LNCaP clone FGC (cell line): ENCODE measurements at regions not wholly inside any gene's neighbourhood (a gene's known extent, or its start where the extent isn't known, plus 50 kb on each side); places are given as distances from the start of the nearest gene placed in this dataset.

Source experiments
- DNase-seq: peaks from one replicate; pipeline ENCODE4 v3.0.0-alpha.2; 2011; ENCODE audit warnings: low read depth
- H3K4me3 ChIP-seq: 2 replicates; pipeline ENCODE4 v1.5.1; 2011; ENCODE audit warnings: mild to moderate bottlenecking, low read depth, low read length, control low read depth
- TF ChIP-seq, protein P1 (sequence below): IDR thresholded peaks from 2 replicates; pipeline ENCODE4 v1.5.1; 2012; ENCODE audit warnings: mild to moderate bottlenecking; ENCODE audit not compliant: control insufficient read depth, insufficient read depth; ENCODE audit errors: extremely low read depth

GRCh38 chr11:8740129-8740528 lies 57.5 kb downstream of the RPL27A start:
- DNase-seq: no peak
- TF ChIP-seq, protein P1, sequence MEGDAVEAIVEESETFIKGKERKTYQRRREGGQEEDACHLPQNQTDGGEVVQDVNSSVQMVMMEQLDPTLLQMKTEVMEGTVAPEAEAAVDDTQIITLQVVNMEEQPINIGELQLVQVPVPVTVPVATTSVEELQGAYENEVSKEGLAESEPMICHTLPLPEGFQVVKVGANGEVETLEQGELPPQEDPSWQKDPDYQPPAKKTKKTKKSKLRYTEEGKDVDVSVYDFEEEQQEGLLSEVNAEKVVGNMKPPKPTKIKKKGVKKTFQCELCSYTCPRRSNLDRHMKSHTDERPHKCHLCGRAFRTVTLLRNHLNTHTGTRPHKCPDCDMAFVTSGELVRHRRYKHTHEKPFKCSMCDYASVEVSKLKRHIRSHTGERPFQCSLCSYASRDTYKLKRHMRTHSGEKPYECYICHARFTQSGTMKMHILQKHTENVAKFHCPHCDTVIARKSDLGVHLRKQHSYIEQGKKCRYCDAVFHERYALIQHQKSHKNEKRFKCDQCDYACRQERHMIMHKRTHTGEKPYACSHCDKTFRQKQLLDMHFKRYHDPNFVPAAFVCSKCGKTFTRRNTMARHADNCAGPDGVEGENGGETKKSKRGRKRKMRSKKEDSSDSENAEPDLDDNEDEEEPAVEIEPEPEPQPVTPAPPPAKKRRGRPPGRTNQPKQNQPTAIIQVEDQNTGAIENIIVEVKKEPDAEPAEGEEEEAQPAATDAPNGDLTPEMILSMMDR: no peak
- no peak overlapping the region for H3K4me3 ChIP-seq

DNA sequence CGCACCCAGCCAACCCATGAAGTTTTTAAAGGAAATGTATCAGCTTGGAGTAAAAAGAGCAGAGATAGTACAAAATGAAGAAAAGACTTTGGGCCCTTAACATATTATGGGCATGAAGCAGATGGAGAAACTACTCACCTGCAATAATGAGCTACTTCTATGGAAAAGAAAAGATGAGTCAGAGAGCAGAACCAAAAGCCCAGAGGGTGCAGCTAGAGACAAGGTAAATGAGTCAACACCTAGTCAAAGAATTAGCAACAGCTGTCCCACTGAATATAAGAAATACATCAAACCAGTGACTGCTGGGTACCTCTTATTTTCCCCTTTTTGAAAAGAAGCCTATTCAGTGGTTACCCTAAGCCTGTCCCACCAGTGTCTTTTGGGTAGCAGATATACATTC lies 61.8 kb downstream of the RPL27A start:
- TF ChIP-seq, protein P1: no peak
- no peak for DNase-seq
- H3K4me3 ChIP-seq: no peak overlapping the region

DNA sequence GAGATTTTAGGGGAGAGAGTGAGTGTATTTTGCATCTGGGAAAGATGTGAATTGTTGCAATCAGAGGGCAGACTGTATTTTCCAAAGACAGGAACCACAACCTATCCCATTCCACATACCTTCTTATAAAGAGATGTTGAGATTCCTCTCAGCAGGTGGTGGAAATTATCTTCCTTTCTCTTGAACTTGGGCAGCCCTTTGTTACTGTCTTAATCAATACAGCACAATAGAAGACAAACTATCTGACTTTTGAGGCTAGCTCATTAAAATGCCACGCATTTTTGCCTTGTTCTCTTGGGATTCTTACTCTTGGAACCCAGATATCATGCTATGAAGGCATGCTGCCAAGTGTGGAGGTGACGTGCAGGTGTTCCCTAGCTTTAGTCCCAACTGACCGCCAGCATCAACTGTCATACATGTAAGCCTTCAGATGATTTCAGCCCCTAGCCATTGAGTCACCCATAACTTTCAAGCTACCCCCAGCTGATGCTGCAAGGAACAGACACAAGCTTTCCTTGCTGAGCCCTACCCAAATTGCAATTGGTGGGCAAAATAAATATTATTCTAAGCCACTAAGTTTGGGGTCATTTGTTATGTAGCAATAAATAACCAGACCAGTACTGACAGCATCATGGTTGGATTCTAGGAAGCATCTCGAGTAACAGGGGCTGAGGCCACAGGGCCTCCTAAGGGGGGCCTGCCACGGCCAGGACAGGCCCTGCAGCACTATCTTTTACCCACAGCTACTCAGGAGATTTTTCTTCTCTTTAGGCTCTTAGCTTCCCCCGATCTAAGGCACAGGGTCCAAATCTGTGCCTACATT lies 63.0 kb downstream of the RPL27A start:
- no peak for DNase-seq
- TF ChIP-seq, protein P1: no peak

DNA sequence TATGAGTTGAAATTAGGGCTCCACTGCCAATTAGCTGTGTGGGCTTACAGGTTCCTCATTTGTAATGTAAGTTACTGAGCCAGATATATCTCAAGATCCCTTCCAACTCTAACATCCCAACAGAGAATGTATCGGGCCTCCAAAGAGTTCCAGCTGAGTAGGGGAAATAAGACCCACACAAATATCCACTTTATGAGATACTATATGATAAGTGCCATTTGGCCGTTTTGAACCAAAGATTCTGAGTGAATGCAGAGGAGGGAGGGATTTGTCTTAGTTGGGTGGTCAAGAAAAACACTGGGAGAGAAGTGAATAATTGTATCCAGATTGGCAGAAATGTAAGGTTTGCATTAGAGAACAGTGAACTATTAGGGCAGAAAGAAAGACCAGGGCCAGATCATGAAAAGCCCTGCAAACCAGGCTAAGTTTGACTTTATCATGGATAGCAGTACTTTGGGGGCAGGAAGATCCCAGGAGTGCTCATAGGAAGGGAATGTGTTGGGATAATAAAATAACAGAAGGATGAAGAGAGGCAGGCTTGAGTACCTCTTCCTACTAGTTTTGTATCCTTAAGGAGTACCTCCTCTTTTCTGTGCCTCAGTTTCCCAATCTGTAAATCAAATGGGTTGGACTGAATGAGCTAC lies 63.9 kb downstream of the RPL27A start:
- no peak overlapping the region for H3K4me3 ChIP-seq
- TF ChIP-seq, protein P1: no peak
- no peak for DNase-seq

More for the DNA sequence above, 63.0 kb downstream of the RPL27A start:
- H3K4me3 ChIP-seq: no peak overlapping the region

GRCh38 chr11:8747173-8747572 lies 64.6 kb downstream of the RPL27A start:
- H3K4me3 ChIP-seq: no peak overlapping the region
- TF ChIP-seq, protein P1: no peak
- DNase-seq: no peak

- TF ChIP-seq, protein P1: no peak
These were observed 65.7 kb downstream of the RPL27A start for GRCh38 chr11:8748317-8748716.

More at GRCh38 chr11:8748317-8748716, 65.7 kb downstream of the RPL27A start:
- H3K4me3 ChIP-seq: no peak overlapping the region
- DNase-seq: no peak
